Muscle layer of duodenum (tissue), 2 donors: ENCODE measurements at regions not wholly inside any gene's neighbourhood (a gene's known extent, or its start where the extent isn't known, plus 50 kb on each side); places are given as distances from the start of the nearest gene placed in this dataset.

Experiments used
- H3K27ac ChIP-seq: one replicate; pipeline ENCODE4 v1.7.0; 2013; ENCODE audit warnings: mild to moderate bottlenecking, low read length
- H3K27me3 ChIP-seq: one replicate; pipeline ENCODE4 v1.7.0; 2013; ENCODE audit warnings: low read depth, mild to moderate bottlenecking, control low read depth, low read length
- H3K36me3 ChIP-seq, 2 donors: one replicate each; pipeline ENCODE4 v1.7.0; 2013; ENCODE audit warnings: low read length in 2 of 2, control low read depth in 1 of 2, mild to moderate bottlenecking in 1 of 2; ENCODE audit not compliant: insufficient read depth in 2 of 2, control insufficient read depth in 1 of 2
- H3K4me1 ChIP-seq, 2 donors: one replicate each; pipeline ENCODE4 v1.7.0; 2013; ENCODE audit warnings: low read length in 2 of 2, mild to moderate bottlenecking in 2 of 2, control low read depth in 1 of 2, moderate library complexity in 1 of 2; ENCODE audit not compliant: insufficient read depth in 2 of 2, control insufficient read depth in 1 of 2
- H3K4me3 ChIP-seq, 2 donors: one replicate each; pipeline ENCODE4 v1.7.0; 2013; ENCODE audit warnings: low read length in 2 of 2, low read depth in 1 of 2, mild to moderate bottlenecking in 1 of 2
- H3K9me3 ChIP-seq, 2 donors: one replicate each; pipeline ENCODE4 v1.7.0; 2013; ENCODE audit warnings: low read length in 2 of 2, control low read depth in 1 of 2, mild to moderate bottlenecking in 1 of 2; ENCODE audit not compliant: control insufficient read depth in 1 of 2
- donor health status: healthy.

DNA sequence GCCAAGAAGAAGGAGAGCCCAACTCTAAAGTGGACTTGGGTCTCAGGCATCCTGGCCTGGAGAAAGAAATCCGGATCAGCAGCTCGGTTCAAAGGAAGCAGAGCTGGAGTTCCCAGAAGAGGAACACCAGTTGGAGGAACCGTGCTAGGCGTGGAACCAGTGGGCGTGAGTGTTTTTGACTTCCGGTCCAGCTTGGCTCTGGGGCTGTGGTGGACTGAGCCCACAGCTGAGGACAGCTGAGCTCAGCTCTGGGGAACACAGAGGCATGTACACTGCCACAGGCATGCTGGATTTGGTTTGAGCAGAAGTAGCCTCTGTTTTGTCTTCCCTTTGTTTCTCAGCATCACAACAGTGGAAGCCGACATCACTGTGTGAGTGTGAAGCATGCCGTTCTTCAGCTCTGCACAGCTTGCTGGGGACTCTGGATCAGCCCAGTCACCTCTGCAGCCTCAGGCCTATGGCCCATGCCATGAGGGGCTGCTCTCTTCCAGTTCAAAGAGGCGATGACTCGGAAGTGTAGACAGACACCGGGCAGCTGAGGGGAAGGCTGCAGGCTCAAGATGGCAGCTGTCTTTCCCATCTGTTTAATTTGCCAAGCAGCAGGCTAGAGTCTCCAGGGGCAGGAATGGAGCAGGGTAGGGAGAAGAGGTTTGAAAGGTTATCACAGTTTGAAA lies 185.8 kb upstream of the UBE3A start:
- Histone ChIP-seq H3K27me3 (no peaks in the 10 kb centered on the region), H3K4me1 (no peaks in the 10 kb centered on the region), H3K36me3 (no peaks in the 10 kb centered on the region), H3K27ac (no peak overlapping the region), H3K9me3 (no peaks in the 10 kb centered on the region), H3K4me3 (no peak overlapping the region)

DNA sequence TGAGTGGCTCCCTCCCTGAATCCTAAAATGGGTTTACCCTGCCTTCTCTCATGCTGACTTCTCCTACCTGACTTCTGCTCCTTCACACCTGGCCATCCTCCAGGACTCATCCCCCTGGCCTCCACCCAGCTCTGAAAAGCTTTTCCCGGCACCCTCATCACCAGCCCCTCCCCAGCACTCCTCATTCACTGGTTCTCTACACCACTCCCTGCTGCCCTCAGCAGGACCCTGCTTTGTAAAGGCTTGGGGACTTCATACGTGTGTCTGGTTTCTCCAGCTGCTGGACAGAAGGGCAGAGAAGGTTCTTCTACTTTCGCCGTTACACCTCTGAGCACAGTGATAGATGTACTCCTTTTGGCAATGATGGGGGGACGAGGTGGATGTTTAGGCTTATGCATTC lies 184.9 kb upstream of the UBE3A start:
- H3K36me3 ChIP-seq: no peaks in the 10 kb centered on the region

DNA sequence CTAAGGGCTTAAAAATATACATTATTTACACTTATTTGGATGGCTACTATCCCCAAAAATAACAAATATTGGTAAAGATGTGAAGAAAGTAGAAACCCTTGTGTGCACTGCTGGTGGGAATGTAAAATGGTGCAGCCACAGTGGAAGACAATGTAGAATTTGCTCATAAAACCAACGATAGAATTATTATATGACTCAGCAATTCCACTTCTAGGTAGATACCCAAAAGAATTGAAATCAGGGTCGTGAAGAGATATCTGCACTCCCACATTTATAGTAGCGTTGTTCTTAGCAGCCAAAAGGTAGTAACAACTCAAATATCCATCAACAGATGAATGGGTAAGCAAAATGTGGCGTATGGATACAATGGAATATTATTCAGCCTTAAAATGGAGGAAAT lies 181.6 kb upstream of the UBE3A start:
- Histone ChIP-seq H3K27me3 (no peaks in the 10 kb centered on the region), H3K4me1 (no peaks in the 10 kb centered on the region), H3K27ac (no peak overlapping the region), H3K9me3 (no peaks in the 10 kb centered on the region), H3K36me3 (no peaks in the 10 kb centered on the region), H3K4me3 (no peak overlapping the region)

More for the DNA sequence above, 184.9 kb upstream of the UBE3A start:
- no peak overlapping the region for H3K4me3 ChIP-seq
- H3K27ac ChIP-seq: no peak overlapping the region
- no peaks in the 10 kb centered on the region for H3K9me3 ChIP-seq
- H3K4me1 ChIP-seq: no peaks in the 10 kb centered on the region
- H3K27me3 ChIP-seq: no peaks in the 10 kb centered on the region

DNA sequence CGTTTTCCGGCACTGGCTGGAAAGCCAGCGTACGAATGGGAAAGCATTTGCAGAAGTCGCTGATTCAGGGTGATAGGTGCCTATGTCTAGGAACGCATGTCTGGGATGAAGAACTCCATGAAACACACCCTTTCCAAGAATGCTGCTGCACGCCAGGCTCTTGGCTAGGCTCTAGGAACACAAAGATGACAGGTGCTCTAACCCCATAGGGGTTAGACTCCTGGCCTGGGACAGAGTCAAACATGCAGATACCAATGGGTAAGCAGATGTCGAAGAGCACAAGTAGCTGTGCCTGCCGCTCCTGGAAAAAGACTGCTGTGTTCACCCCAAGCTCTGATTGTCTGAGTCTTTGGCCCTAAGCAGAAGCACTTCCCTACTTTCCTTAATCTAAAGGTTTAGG lies 180.9 kb upstream of the UBE3A start:
- Histone ChIP-seq H3K4me3 (no peak overlapping the region), H3K4me1 (no peaks in the 10 kb centered on the region), H3K36me3 (no peaks in the 10 kb centered on the region), H3K9me3 (no peaks in the 10 kb centered on the region), H3K27ac (no peak overlapping the region), H3K27me3 (no peaks in the 10 kb centered on the region)

DNA sequence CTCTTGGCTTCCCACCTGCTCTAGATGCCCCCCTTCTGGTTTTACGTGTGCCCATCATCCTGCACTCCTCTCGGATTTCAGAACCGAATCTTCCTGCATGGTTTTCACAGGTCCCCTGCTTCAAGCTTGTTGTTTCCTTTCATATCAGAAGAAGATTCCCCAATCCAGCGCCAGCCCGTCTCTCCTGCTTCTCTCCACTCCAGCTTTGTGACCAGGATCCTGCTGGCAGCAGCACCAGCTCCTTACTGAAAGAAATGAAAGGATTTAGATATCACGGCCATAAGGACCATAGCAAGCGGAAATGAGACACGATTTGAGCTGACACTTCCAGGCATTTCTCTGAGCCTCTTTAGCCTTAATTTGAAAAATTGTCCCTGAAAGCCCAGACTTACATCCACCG lies 180.3 kb upstream of the UBE3A start:
- Histone ChIP-seq H3K27me3 (no peaks in the 10 kb centered on the region), H3K4me1 (no peaks in the 10 kb centered on the region), H3K4me3 (no peak overlapping the region), H3K36me3 (no peaks in the 10 kb centered on the region), H3K27ac (no peak overlapping the region), H3K9me3 (no peaks in the 10 kb centered on the region)

DNA sequence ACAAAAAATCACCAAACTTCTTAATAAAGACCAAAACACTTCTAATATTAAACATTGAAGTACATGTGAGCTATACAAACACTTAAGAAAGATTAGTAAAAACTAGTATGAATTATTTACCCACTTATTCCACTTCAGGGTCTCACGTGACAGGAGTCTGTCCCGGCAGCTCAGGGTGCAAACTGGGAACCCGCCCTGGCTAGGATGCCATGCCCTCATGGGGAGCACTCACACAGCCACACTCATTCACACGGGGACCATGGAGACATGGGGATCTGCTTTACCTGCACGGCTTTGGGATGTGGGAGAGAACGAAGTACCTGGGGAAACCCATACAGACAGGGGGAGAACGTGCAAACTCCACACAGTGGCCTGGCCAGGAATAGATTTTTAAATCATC lies 179.3 kb upstream of the UBE3A start:
- H3K4me3 ChIP-seq: no peak overlapping the region
- H3K36me3 ChIP-seq: no peaks in the 10 kb centered on the region
- H3K9me3 ChIP-seq: no peaks in the 10 kb centered on the region
- H3K4me1 ChIP-seq: no peaks in the 10 kb centered on the region
- no peaks in the 10 kb centered on the region for H3K27me3 ChIP-seq
- H3K27ac ChIP-seq: no peak overlapping the region

DNA sequence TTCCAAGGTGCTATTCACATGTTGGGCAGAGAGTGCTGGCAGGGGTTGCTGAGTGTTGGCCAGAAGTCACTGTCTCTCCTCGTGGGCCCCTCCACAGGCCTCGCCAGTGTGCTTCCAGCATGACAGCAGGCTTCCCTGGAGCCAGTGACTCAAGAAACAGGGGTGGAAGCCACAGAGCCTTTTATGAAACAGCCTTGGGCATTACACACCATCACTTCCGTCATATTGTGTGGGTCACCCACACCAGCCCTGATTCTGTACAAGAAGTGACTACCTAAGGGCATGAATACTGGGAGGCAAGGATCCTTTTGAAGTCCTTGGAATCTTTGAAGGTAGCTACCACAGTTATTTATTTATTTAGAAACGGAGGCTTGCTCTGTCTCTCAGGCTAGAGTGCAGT lies 177.6 kb upstream of the UBE3A start:
- Histone ChIP-seq H3K9me3 (no peaks in the 10 kb centered on the region), H3K36me3 (no peaks in the 10 kb centered on the region), H3K4me3 (no peak overlapping the region), H3K27ac (no peak overlapping the region), H3K4me1 (peaks cover 0 to 2% of the 10 kb centered on the region in 2 donors), H3K27me3 (no peaks in the 10 kb centered on the region)

DNA sequence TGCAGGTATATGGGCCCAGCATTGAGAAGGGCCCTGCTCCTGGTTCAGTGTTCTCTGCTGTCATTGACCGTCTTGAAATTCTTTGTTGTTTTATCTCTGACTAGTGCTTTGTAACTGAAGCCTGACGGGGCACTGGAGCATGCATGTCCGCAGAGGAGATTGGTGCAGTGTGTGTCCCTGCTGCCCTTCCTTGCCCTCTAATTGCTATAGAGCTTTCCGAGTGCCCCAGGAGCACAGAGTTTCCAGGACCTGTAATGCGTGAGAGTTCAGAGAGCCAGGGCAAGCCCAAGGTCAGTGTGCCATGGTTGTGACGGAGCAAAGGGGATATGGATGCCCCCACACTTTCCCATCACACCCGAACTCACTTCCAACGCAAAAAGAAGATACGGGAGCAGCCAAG lies 174.3 kb upstream of the UBE3A start:
- H3K4me1 ChIP-seq: peaks cover 0 to 3% of the 10 kb centered on the region in 2 donors
- no peak overlapping the region for H3K4me3 ChIP-seq
- no peaks in the 10 kb centered on the region for H3K9me3 ChIP-seq
- H3K27ac ChIP-seq: no peak overlapping the region
- H3K27me3 ChIP-seq: no peaks in the 10 kb centered on the region
- no peaks in the 10 kb centered on the region for H3K36me3 ChIP-seq

DNA sequence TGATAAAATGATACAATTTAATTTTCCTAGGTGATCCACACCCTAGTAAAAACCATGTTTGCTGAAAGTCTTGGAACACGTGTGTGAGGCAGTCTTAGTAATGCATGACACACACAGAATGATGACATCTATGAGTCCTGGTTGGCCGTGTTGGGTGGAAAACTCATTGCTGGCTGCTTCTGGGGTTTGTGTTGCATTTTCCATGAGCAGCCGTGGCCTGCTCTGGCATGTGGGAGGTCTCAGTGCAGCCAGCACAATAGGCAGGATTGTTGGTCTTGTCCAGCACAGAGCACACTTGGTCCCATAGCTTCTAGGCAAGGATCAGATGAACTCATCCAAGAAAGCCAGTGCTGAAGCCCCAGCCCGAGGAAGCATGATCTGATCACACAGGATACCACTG lies 172.8 kb upstream of the UBE3A start:
- no peak overlapping the region for H3K27ac ChIP-seq
- H3K9me3 ChIP-seq: no peaks in the 10 kb centered on the region

DNA sequence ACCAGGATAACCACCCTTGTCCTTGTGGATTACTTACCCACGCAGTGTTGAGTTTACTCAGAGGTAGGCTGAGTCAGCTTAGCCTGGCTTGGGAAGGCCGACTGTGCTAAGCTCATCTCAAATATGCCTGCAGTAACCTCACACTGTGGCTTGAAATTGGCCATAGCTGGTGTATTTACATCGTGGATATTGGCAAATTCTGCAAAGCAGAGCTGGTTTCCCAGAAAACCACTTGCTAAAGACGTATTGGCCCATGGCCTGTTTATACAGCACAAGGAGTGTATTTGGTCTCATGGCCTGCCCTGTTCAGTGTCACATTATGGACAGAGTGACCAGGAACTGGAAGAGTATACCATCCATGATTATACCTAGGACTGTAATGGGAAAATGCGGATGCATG lies 170.5 kb upstream of the UBE3A start:
- Histone ChIP-seq H3K27me3 (no peaks in the 10 kb centered on the region), H3K27ac (no peak overlapping the region), H3K36me3 (no peaks in the 10 kb centered on the region), H3K4me1 (peaks cover 0 to 3% of the 10 kb centered on the region in 2 donors), H3K9me3 (no peaks in the 10 kb centered on the region), H3K4me3 (no peak overlapping the region)

More for the DNA sequence above, 172.8 kb upstream of the UBE3A start:
- H3K4me3 ChIP-seq: no peak overlapping the region
- no peaks in the 10 kb centered on the region for H3K36me3 ChIP-seq
- H3K4me1 ChIP-seq: peaks cover 0 to 3% of the 10 kb centered on the region in 2 donors
- no peaks in the 10 kb centered on the region for H3K27me3 ChIP-seq

DNA sequence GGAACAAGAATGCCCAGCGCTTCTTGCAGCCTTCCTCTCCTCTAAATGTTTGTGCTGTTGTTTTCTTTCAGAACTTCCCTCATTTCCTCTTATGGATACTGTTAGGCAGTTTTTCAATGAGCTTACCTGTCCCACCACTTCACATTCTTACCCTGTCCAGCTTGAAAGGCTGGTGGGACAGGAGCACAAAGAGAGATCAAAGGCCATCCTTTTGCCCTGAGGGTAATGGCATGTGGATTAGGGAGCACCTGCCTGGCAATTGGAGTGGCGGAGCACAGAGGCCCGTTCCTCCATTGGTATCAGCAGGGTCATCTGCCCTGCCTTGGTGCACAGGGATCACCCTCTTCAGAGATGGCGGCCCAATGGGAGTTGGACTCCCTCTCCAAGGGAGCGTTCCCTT lies 170.1 kb upstream of the UBE3A start:
- no peaks in the 10 kb centered on the region for H3K27me3 ChIP-seq
- no peak overlapping the region for H3K27ac ChIP-seq
- H3K9me3 ChIP-seq: no peaks in the 10 kb centered on the region
- no peak overlapping the region for H3K4me3 ChIP-seq
- H3K36me3 ChIP-seq: no peaks in the 10 kb centered on the region
- peaks cover 0 to 3% of the 10 kb centered on the region in 2 donors for H3K4me1 ChIP-seq

DNA sequence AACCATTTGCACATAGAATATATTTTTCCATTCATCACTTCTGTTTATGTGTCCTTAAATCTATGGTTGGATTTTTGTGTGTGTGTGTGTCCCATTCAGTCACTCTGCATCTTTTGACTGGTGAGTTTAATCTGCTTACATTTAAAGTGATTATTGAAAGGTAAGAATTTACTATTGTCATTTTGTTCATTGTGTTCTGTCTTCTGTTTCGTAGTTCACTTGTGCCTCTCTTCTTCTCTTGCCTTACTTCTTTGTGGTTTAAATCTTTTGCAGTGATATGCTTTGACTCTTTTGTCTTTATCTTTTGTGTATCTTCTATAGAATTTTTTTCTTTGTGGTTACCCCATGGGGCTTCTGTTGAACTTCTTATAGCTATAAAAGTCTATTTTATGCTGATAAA lies 166.3 kb upstream of the UBE3A start:
- Histone ChIP-seq H3K36me3 (no peaks in the 10 kb centered on the region), H3K4me1 (no peaks in the 10 kb centered on the region), H3K9me3 (no peaks in the 10 kb centered on the region), H3K27ac (no peak overlapping the region), H3K27me3 (no peaks in the 10 kb centered on the region), H3K4me3 (no peak overlapping the region)
